ENCODE measurements at regions not wholly inside any gene's neighbourhood (a gene's known extent, or its start where the extent isn't known, plus 50 kb on each side); places are given as distances from the start of the nearest gene placed in this dataset.

DNA sequence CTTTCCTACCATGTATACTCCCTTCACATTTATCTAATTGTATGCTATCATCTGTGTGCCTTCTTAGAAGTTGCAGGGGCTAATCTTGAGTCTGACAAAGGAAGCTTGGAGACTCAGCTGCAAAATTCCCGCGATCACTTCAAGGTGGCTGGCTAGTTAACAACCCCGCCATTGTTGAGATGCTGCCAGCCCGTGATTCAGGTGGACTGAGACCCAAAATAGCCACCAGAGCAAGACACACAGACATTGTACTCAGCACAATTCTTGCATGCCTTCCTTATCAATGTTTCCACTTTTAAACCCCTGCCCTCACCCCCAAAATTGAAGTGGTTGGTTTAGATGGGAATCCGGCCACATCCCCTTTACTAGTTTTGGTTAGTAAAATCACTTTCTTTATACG is 225.8 kb upstream of the ZNF717 start:
- 87% methylated on average over 6 of the region's 6 CpGs for WGBS
- no peak overlapping the region for H3K4me2 ChIP-seq (ENCODE audit: low read length, poor library complexity, severe bottlenecking)
- no peak overlapping the region for H3K23ac ChIP-seq (ENCODE audit: low read length in 2 of 2)
- no peak overlapping the region for H2BK120ac ChIP-seq (ENCODE audit: low read depth, low read length)
- H3K27ac ChIP-seq (ENCODE audit: low read length, poor library complexity, severe bottlenecking): no peak overlapping the region
- no peak overlapping the region for H2AK5ac ChIP-seq (ENCODE audit: low read length, severe bottlenecking)
- no peak overlapping the region for H3K4me3 ChIP-seq (ENCODE audit: insufficient read depth in 1 of 2, low read depth in 1 of 2, low read length in 2 of 2)
- H4K91ac ChIP-seq (ENCODE audit: low read length): no peak overlapping the region
- no peak overlapping the region for H3K14ac ChIP-seq (ENCODE audit: low read length in 2 of 2)
- H2AFZ ChIP-seq (ENCODE audit: low read depth, low read length): no peak overlapping the region
- no peaks in the 10 kb centered on the region for H3K9me3 ChIP-seq (ENCODE audit: control insufficient read depth, low read length)
- no peaks in the 10 kb centered on the region for H3K4me1 ChIP-seq (ENCODE audit: control insufficient read depth, insufficient read depth, low read depth, low read length)
- H4K8ac ChIP-seq (ENCODE audit: low read length): no peak overlapping the region
- H3K79me1 ChIP-seq (replicated peaks; ENCODE audit: low read length, poor library complexity, severe bottlenecking): no peaks in the 10 kb centered on the region
- H3K36me3 ChIP-seq (ENCODE audit: control insufficient read depth in 1 of 2, insufficient read depth in 2 of 2, low read depth in 1 of 2, low read length in 2 of 2): no peaks in the 10 kb centered on the region
- no peaks in the 10 kb centered on the region for H3K27me3 ChIP-seq (ENCODE audit: control insufficient read depth in 1 of 2, insufficient read depth in 1 of 2, low read length in 2 of 2)
- no peak overlapping the region for H2BK5ac ChIP-seq (ENCODE audit: low read depth, low read length, poor library complexity, severe bottlenecking)
- no peak for DNase-seq
- no peak overlapping the region for H3K9ac ChIP-seq (ENCODE audit: low read length)
- no peak overlapping the region for H2BK12ac ChIP-seq (ENCODE audit: low read length in 2 of 2)
- no peak overlapping the region for H2BK15ac ChIP-seq (ENCODE audit: low read depth, poor library complexity, severe bottlenecking)
- H3K18ac ChIP-seq (ENCODE audit: low read depth in 1 of 2, low read length in 2 of 2): no peak overlapping the region
- H3K4ac ChIP-seq (ENCODE audit: low read depth in 1 of 2, low read length in 2 of 2): no peak overlapping the region

DNA sequence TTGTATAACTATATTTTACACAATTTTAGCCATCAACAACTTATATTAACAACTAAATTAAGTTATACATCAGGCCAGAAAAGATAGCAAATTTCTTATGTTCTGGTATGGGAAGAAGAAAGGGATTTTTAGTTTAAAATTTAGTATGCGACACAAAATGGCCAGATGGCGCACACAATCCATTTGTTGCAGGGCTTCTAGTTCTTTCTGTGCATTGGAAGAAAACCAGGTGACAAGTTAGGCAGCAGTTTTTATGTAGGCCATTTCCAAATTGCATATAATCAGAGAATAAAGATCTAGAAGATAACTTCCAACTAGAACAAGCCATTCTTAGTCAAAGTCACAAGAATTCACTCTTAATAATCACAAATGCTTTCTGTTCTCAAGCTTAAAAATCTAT is 230.1 kb upstream of the ZNF717 start:
- Histone ChIP-seq H3K18ac (ENCODE audit: low read depth in 1 of 2, low read length in 2 of 2) (no peak overlapping the region), H2AFZ (ENCODE audit: low read depth, low read length) (no peak overlapping the region), H3K9ac (ENCODE audit: low read length) (no peak overlapping the region), H2BK12ac (ENCODE audit: low read length in 2 of 2) (no peak overlapping the region), H3K27me3 (ENCODE audit: control insufficient read depth in 1 of 2, insufficient read depth in 1 of 2, low read length in 2 of 2) (no peaks in the 10 kb centered on the region), H3K4me3 (ENCODE audit: insufficient read depth in 1 of 2, low read depth in 1 of 2, low read length in 2 of 2) (no peak overlapping the region), H4K91ac (ENCODE audit: low read length) (no peak overlapping the region), H3K9me3 (ENCODE audit: control insufficient read depth, low read length) (no peaks in the 10 kb centered on the region), H3K27ac (ENCODE audit: low read length, poor library complexity, severe bottlenecking) (no peak overlapping the region), H2BK15ac (ENCODE audit: low read depth, poor library complexity, severe bottlenecking) (no peak overlapping the region), H2BK120ac (ENCODE audit: low read depth, low read length) (no peak overlapping the region), H3K36me3 (ENCODE audit: control insufficient read depth in 1 of 2, insufficient read depth in 2 of 2, low read depth in 1 of 2, low read length in 2 of 2) (no peaks in the 10 kb centered on the region), H3K4me2 (ENCODE audit: low read length, poor library complexity, severe bottlenecking) (no peak overlapping the region), H3K23ac (ENCODE audit: low read length in 2 of 2) (no peak overlapping the region), H2BK5ac (ENCODE audit: low read depth, low read length, poor library complexity, severe bottlenecking) (no peak overlapping the region), H4K8ac (ENCODE audit: low read length) (no peak overlapping the region), H3K4ac (ENCODE audit: low read depth in 1 of 2, low read length in 2 of 2) (no peak overlapping the region), H3K14ac (ENCODE audit: low read length in 2 of 2) (no peak overlapping the region), H3K4me1 (ENCODE audit: control insufficient read depth, insufficient read depth, low read depth, low read length) (no peaks in the 10 kb centered on the region), H2AK5ac (ENCODE audit: low read length, severe bottlenecking) (no peak overlapping the region), H3K79me1 (replicated peaks; ENCODE audit: low read length, poor library complexity, severe bottlenecking) (no peaks in the 10 kb centered on the region)
- no peak for DNase-seq
- WGBS: 100% methylated on average over 2 of the region's 2 CpGs

DNA sequence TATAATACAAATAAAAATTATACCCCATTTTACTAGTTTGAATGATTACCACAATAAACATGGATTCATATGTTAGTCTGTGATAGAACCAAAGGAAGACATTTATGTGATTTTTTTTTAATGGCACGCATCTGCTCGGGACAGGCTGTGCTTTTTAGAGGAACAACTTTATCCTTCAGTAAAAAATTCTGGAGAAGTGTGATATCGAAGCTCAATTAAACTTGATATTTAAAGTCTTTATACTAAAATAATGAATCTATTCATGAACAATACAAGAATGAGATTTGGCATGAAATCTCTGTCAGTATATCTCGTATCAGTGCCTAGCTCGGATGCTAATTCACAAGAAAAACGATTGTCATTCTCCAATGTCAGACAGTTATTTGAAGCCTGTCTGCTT is 230.8 kb upstream of the ZNF717 start:
- no peaks in the 10 kb centered on the region for H3K27me3 ChIP-seq (ENCODE audit: control insufficient read depth in 1 of 2, insufficient read depth in 1 of 2, low read length in 2 of 2)
- H4K91ac ChIP-seq (ENCODE audit: low read length): no peak overlapping the region
- H2BK120ac ChIP-seq (ENCODE audit: low read depth, low read length): no peak overlapping the region
- no peaks in the 10 kb centered on the region for H3K36me3 ChIP-seq (ENCODE audit: control insufficient read depth in 1 of 2, insufficient read depth in 2 of 2, low read depth in 1 of 2, low read length in 2 of 2)
- no peak overlapping the region for H3K27ac ChIP-seq (ENCODE audit: low read length, poor library complexity, severe bottlenecking)
- H4K8ac ChIP-seq (ENCODE audit: low read length): no peak overlapping the region
- 94% methylated on average over 5 of the region's 6 CpGs for WGBS
- no peaks in the 10 kb centered on the region for H3K9me3 ChIP-seq (ENCODE audit: control insufficient read depth, low read length)
- no peak overlapping the region for H3K4me2 ChIP-seq (ENCODE audit: low read length, poor library complexity, severe bottlenecking)
- no peak overlapping the region for H3K14ac ChIP-seq (ENCODE audit: low read length in 2 of 2)
- no peak overlapping the region for H3K4ac ChIP-seq (ENCODE audit: low read depth in 1 of 2, low read length in 2 of 2)
- H2AK5ac ChIP-seq (ENCODE audit: low read length, severe bottlenecking): no peak overlapping the region
- no peaks in the 10 kb centered on the region for H3K4me1 ChIP-seq (ENCODE audit: control insufficient read depth, insufficient read depth, low read depth, low read length)
- no peak overlapping the region for H2BK12ac ChIP-seq (ENCODE audit: low read length in 2 of 2)
- no peak overlapping the region for H3K9ac ChIP-seq (ENCODE audit: low read length)
- no peaks in the 10 kb centered on the region for H3K79me1 ChIP-seq (replicated peaks; ENCODE audit: low read length, poor library complexity, severe bottlenecking)
- H3K4me3 ChIP-seq (ENCODE audit: insufficient read depth in 1 of 2, low read depth in 1 of 2, low read length in 2 of 2): no peak overlapping the region
- no peak overlapping the region for H2AFZ ChIP-seq (ENCODE audit: low read depth, low read length)
- H3K18ac ChIP-seq (ENCODE audit: low read depth in 1 of 2, low read length in 2 of 2): no peak overlapping the region
- no peak for DNase-seq
- no peak overlapping the region for H2BK15ac ChIP-seq (ENCODE audit: low read depth, poor library complexity, severe bottlenecking)
- no peak overlapping the region for H2BK5ac ChIP-seq (ENCODE audit: low read depth, low read length, poor library complexity, severe bottlenecking)
- no peak overlapping the region for H3K23ac ChIP-seq (ENCODE audit: low read length in 2 of 2)

GRCh38 chr3:76016769-76017439 is 231.6 kb upstream of the ZNF717 start:
- H2BK5ac ChIP-seq (ENCODE audit: low read depth, low read length, poor library complexity, severe bottlenecking): no peak overlapping the region
- H3K4me2 ChIP-seq (ENCODE audit: low read length, poor library complexity, severe bottlenecking): no peak overlapping the region
- no peak overlapping the region for H3K14ac ChIP-seq (ENCODE audit: low read length in 2 of 2)
- H3K23ac ChIP-seq (ENCODE audit: low read length in 2 of 2): no peak overlapping the region
- H3K4me1 ChIP-seq (ENCODE audit: control insufficient read depth, insufficient read depth, low read depth, low read length): no peaks in the 10 kb centered on the region
- no peak overlapping the region for H2BK12ac ChIP-seq (ENCODE audit: low read length in 2 of 2)
- H4K8ac ChIP-seq (ENCODE audit: low read length): no peak overlapping the region
- no peak overlapping the region for H4K91ac ChIP-seq (ENCODE audit: low read length)
- no peak overlapping the region for H2AFZ ChIP-seq (ENCODE audit: low read depth, low read length)
- no peak overlapping the region for H3K18ac ChIP-seq (ENCODE audit: low read depth in 1 of 2, low read length in 2 of 2)
- no peaks in the 10 kb centered on the region for H3K9me3 ChIP-seq (ENCODE audit: control insufficient read depth, low read length)
- H2BK15ac ChIP-seq (ENCODE audit: low read depth, poor library complexity, severe bottlenecking): no peak overlapping the region
- H2BK120ac ChIP-seq (ENCODE audit: low read depth, low read length): no peak overlapping the region
- no peak overlapping the region for H2AK5ac ChIP-seq (ENCODE audit: low read length, severe bottlenecking)
- 61% methylated on average over 3 of the region's 6 CpGs for WGBS
- no peak for DNase-seq
- H3K27ac ChIP-seq (ENCODE audit: low read length, poor library complexity, severe bottlenecking): no peak overlapping the region
- no peak overlapping the region for H3K4ac ChIP-seq (ENCODE audit: low read depth in 1 of 2, low read length in 2 of 2)
- H3K36me3 ChIP-seq (ENCODE audit: control insufficient read depth in 1 of 2, insufficient read depth in 2 of 2, low read depth in 1 of 2, low read length in 2 of 2): no peaks in the 10 kb centered on the region
- H3K79me1 ChIP-seq (replicated peaks; ENCODE audit: low read length, poor library complexity, severe bottlenecking): no peaks in the 10 kb centered on the region
- H3K4me3 ChIP-seq (ENCODE audit: insufficient read depth in 1 of 2, low read depth in 1 of 2, low read length in 2 of 2): no peak overlapping the region
- H3K9ac ChIP-seq (ENCODE audit: low read length): no peak overlapping the region
- H3K27me3 ChIP-seq (ENCODE audit: control insufficient read depth in 1 of 2, insufficient read depth in 1 of 2, low read length in 2 of 2): no peaks in the 10 kb centered on the region

Measured in mesenchymal stem cell (in vitro differentiated cells and primary cell).